ENCODE measurements at regions not wholly inside any gene's neighbourhood (a gene's known extent, or its start where the extent isn't known, plus 50 kb on each side); places are given as distances from the start of the nearest gene placed in this dataset.

DNA sequence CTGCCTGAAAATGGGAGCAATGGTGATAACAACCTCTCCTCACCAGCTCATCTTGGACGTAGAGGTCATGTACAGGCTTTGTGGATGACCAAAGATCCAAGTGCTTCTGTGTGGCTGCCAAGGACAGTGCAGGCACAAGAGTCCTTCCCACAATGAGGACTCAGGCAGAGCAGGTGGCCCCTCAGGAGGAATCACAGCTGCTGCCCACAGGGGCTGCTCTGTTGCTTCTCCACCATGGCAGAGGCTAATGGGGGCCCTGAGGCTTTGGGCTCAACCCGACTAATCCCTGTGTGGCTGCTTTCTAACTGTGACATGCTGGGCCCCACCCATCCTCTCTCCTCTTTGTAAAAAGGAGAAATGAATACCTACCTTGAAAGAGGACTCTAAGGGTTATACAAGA is 58.1 kb upstream of the MRPS22 start:
- Mint-ChIP-seq H3K36me3 (no peaks in the 10 kb centered on the region), H3K4me1 (no peaks in the 10 kb centered on the region), H3K4me3 (no peak overlapping the region), H3K9me3 (no peaks in the 10 kb centered on the region), H3K27ac (no peak overlapping the region), H3K27me3 (ENCODE audit: low read depth) (peaks cover 26% of the 10 kb centered on the region)
- no peak for DNase-seq (ENCODE audit: low spot score in 2 of 2, unreplicated experiment in 2 of 2)
- TF ChIP-seq, protein P1, sequence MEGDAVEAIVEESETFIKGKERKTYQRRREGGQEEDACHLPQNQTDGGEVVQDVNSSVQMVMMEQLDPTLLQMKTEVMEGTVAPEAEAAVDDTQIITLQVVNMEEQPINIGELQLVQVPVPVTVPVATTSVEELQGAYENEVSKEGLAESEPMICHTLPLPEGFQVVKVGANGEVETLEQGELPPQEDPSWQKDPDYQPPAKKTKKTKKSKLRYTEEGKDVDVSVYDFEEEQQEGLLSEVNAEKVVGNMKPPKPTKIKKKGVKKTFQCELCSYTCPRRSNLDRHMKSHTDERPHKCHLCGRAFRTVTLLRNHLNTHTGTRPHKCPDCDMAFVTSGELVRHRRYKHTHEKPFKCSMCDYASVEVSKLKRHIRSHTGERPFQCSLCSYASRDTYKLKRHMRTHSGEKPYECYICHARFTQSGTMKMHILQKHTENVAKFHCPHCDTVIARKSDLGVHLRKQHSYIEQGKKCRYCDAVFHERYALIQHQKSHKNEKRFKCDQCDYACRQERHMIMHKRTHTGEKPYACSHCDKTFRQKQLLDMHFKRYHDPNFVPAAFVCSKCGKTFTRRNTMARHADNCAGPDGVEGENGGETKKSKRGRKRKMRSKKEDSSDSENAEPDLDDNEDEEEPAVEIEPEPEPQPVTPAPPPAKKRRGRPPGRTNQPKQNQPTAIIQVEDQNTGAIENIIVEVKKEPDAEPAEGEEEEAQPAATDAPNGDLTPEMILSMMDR (IDR thresholded peaks at IDR 0.05; ENCODE audit: unreplicated experiment): no peak

DNA sequence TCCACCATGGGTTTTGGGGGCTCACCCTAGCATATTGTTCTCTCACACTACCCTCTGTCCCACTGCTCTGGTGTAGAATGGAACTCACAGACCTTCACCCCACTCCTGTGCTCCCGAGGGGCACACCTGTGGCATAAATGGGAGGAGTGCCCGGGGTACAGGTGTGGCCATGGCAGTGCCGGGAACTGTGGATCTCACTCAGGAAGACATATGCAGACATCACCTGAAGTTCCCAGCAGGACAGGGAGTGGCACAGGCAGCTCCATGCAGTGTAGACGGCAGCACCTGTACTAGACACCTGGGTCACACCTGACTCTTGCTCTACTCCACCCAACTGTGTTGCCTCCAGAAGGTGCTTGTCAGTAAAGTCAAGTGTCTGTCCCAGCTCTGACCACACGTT is 57.6 kb upstream of the MRPS22 start:
- Mint-ChIP-seq H3K4me1 (no peaks in the 10 kb centered on the region), H3K27me3 (ENCODE audit: low read depth) (peaks cover 20% of the 10 kb centered on the region), H3K9me3 (no peaks in the 10 kb centered on the region), H3K36me3 (no peaks in the 10 kb centered on the region), H3K27ac (no peak overlapping the region), H3K4me3 (no peak overlapping the region)
- no peak for DNase-seq (ENCODE audit: low spot score in 2 of 2, unreplicated experiment in 2 of 2)
- TF ChIP-seq, protein P1 (IDR thresholded peaks at IDR 0.05; ENCODE audit: unreplicated experiment): no peak

DNA sequence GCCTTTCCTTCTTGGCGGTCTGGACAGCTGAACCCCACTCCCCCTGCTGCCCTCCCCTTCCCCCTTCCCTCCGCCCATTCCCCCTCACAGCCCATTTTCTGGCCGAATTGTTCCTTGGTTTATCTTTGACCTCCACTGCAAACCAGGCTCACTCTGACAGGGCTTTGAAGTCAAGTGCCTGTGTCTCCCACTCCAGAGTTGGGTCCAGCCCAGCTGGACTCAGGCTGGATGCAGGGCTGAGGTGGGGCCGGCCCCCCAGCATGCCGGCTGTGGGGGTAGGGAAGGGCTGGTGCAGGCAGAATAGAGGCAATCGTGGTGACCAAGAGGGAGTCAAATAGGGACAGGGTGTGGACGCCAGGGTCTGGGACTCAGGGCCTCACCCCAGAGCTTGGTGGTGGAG is 57.0 kb upstream of the MRPS22 start:
- Mint-ChIP-seq H3K4me3 (no peak overlapping the region), H3K9me3 (no peaks in the 10 kb centered on the region), H3K36me3 (no peaks in the 10 kb centered on the region), H3K4me1 (no peaks in the 10 kb centered on the region), H3K27ac (no peak overlapping the region), H3K27me3 (ENCODE audit: low read depth) (peaks cover 16% of the 10 kb centered on the region)
- no peak for DNase-seq (ENCODE audit: low spot score in 2 of 2, unreplicated experiment in 2 of 2)
- TF ChIP-seq, protein P1 (IDR thresholded peaks at IDR 0.05; ENCODE audit: unreplicated experiment): no peak

DNA sequence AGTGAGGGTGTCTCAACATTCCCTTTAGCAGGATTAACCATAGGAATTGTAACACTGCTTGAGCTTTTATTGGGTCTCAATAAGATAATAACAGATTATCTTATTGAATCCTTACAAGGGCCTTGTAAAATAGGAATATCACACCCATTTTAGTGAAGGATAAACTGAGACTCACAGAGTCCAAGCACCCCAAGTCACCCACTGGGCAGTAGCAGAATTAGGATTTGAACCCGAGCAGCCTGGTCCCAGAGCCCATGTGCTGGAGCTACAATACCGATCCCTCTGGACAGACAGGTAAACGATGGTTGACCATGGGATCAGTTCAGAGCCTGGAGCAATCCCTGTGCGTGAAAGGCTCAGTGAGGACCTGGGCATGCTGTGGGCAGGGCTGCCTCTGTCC is 56.3 kb upstream of the MRPS22 start:
- H3K4me3 Mint-ChIP-seq: no peak overlapping the region
- no peak for DNase-seq (ENCODE audit: low spot score in 2 of 2, unreplicated experiment in 2 of 2)
- H3K27ac Mint-ChIP-seq: no peak overlapping the region

DNA sequence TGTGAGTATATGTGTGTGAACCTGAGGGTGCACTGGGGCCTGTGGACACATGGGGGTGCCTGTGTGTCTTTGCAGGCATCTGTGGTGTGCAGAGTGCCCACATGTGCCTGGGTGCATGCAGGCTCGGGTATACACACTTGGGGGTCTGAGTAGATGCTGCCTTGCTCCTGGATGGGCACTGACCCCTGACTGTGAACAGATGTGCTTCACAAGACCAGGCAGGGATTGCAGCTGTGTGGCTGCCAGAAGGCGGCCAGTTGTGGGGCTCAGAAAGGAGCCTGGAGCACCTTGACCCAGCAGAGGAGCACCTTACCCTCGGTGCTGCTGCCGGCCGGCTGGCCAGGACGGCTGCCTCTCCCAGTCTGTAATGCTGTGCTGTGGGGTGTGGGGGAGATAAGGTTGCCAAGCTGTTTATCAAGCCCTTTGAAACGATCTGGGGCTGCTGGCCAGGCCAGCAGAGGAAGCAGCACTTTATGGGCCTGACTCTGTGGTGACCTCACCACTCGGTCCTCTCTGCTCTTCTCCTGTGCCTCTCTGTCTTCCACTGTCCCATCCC is 55.5 kb upstream of the MRPS22 start:
- Mint-ChIP-seq H3K9me3 (no peaks in the 10 kb centered on the region), H3K27ac (no peak overlapping the region), H3K4me3 (no peak overlapping the region), H3K36me3 (no peaks in the 10 kb centered on the region), H3K27me3 (ENCODE audit: low read depth) (peaks cover 4% of the 10 kb centered on the region), H3K4me1 (peaks cover 5% of the 10 kb centered on the region)
- no peak for DNase-seq (ENCODE audit: low spot score in 2 of 2, unreplicated experiment in 2 of 2)
- TF ChIP-seq, protein P1 (IDR thresholded peaks at IDR 0.05; ENCODE audit: unreplicated experiment): no peak

More for the DNA sequence above, 56.3 kb upstream of the MRPS22 start:
- no peaks in the 10 kb centered on the region for H3K4me1 Mint-ChIP-seq
- TF ChIP-seq, protein P1 (IDR thresholded peaks at IDR 0.05; ENCODE audit: unreplicated experiment): no peak
- no peaks in the 10 kb centered on the region for H3K36me3 Mint-ChIP-seq
- H3K27me3 Mint-ChIP-seq (ENCODE audit: low read depth): peaks cover 8% of the 10 kb centered on the region
- H3K9me3 Mint-ChIP-seq: no peaks in the 10 kb centered on the region

Measured in mesothelial cell of epicardium (in vitro differentiated cells).